ENCODE measurements at regions not wholly inside any gene's neighbourhood (a gene's known extent, or its start where the extent isn't known, plus 50 kb on each side); places are given as distances from the start of the nearest gene placed in this dataset.

- intact Hi-C loops (cut with micrococcal nuclease) = no loop called here
- CTCF ChIA-PET = no interaction called here
- Histone ChIP-seq H3K4me1 (ENCODE audit: control insufficient read depth in 2 of 2, insufficient read depth in 2 of 2, low read length in 2 of 2) (no peaks in the 10 kb centered on the region), H3K4me3 (ENCODE audit: low read length) (no peak overlapping the region), H3K27me3 (ENCODE audit: control insufficient read depth in 2 of 2, insufficient read depth in 2 of 2, low read length in 2 of 2) (no peaks in the 10 kb centered on the region), H3K9me3 (ENCODE audit: control insufficient read depth in 2 of 3, low read length in 3 of 3) (no peaks in the 10 kb centered on the region), H3K36me3 (ENCODE audit: control insufficient read depth in 2 of 3, insufficient read depth in 3 of 3, low read length in 3 of 3) (no peaks in the 10 kb centered on the region), H3K27ac (ENCODE audit: low read depth, low read length) (no peak overlapping the region)
- no peak overlapping the region for H3K27ac Mint-ChIP-seq
- POLR2A ChIA-PET = interaction anchor here (0.9 kb wide), 1 partner anchor 20 kb away, joined by 3 read pairs; no protein-coding TSS in a partner anchor
- H3K27me3 Mint-ChIP-seq = no peaks in the 10 kb centered on the region
- H3K36me3 Mint-ChIP-seq = no peaks in the 10 kb centered on the region
- H3K9me3 Mint-ChIP-seq = peaks cover 0 to 13% (median 2%) of the 10 kb centered on the region in 11 donors
- ATAC-seq (no peak), DNase-seq (no peak)
- H3K4me3 Mint-ChIP-seq = no peak overlapping the region
- H3K4me1 Mint-ChIP-seq = no peaks in the 10 kb centered on the region
Observed at GRCh38 chr7:9217204-9217603, 783.8 kb downstream of the NXPH1 start.

GRCh38 chr7:9226500-9226899 lies 793.1 kb downstream of the NXPH1 start:
- Histone ChIP-seq H3K36me3 (ENCODE audit: control insufficient read depth in 2 of 3, insufficient read depth in 3 of 3, low read length in 3 of 3) (no peaks in the 10 kb centered on the region), H3K27ac (ENCODE audit: low read depth, low read length) (no peak overlapping the region), H3K9me3 (ENCODE audit: control insufficient read depth in 2 of 3, low read length in 3 of 3) (no peaks in the 10 kb centered on the region), H3K27me3 (ENCODE audit: control insufficient read depth in 2 of 2, insufficient read depth in 2 of 2, low read length in 2 of 2) (no peaks in the 10 kb centered on the region), H3K4me3 (ENCODE audit: low read length) (no peak overlapping the region), H3K4me1 (ENCODE audit: control insufficient read depth in 2 of 2, insufficient read depth in 2 of 2, low read length in 2 of 2) (no peaks in the 10 kb centered on the region)
- Mint-ChIP-seq H3K4me1 (no peaks in the 10 kb centered on the region), H3K36me3 (no peaks in the 10 kb centered on the region), H3K27ac (no peak overlapping the region), H3K27me3 (no peaks in the 10 kb centered on the region), H3K9me3 (peaks cover 0 to 8% (median 3%) of the 10 kb centered on the region in 11 donors), H3K4me3 (no peak overlapping the region)
- intact Hi-C loops (cut with micrococcal nuclease) = no loop called here
- no peak for ATAC-seq
- no peak for DNase-seq
- CTCF ChIA-PET = no interaction called here
- POLR2A ChIA-PET = no interaction called here

GRCh38 chr7:9231630-9232121 lies 798.3 kb downstream of the NXPH1 start:
- H3K4me1 Mint-ChIP-seq = no peaks in the 10 kb centered on the region
- no peak overlapping the region for H3K27ac Mint-ChIP-seq
- CTCF ChIA-PET = no interaction called here
- POLR2A ChIA-PET = no interaction called here
- Histone ChIP-seq H3K4me3 (ENCODE audit: low read length) (no peak overlapping the region), H3K4me1 (ENCODE audit: control insufficient read depth in 2 of 2, insufficient read depth in 2 of 2, low read length in 2 of 2) (no peaks in the 10 kb centered on the region), H3K27me3 (ENCODE audit: control insufficient read depth in 2 of 2, insufficient read depth in 2 of 2, low read length in 2 of 2) (no peaks in the 10 kb centered on the region), H3K36me3 (ENCODE audit: control insufficient read depth in 2 of 3, insufficient read depth in 3 of 3, low read length in 3 of 3) (no peaks in the 10 kb centered on the region), H3K27ac (ENCODE audit: low read depth, low read length) (no peak overlapping the region), H3K9me3 (ENCODE audit: control insufficient read depth in 2 of 3, low read length in 3 of 3) (no peaks in the 10 kb centered on the region)
- DNase-seq (no peak), ATAC-seq (no peak)
- H3K36me3 Mint-ChIP-seq = no peaks in the 10 kb centered on the region
- no peak overlapping the region for H3K4me3 Mint-ChIP-seq
- intact Hi-C loops (cut with micrococcal nuclease) = no loop called here
- peaks cover 0 to 16% (median 5%) of the 10 kb centered on the region in 11 donors for H3K9me3 Mint-ChIP-seq
- no peaks in the 10 kb centered on the region for H3K27me3 Mint-ChIP-seq

GRCh38 chr7:9240001-9240400 lies 806.6 kb downstream of the NXPH1 start:
- H3K4me3 ChIP-seq (ENCODE audit: low read length) = no peak overlapping the region
- H3K36me3 ChIP-seq (ENCODE audit: control insufficient read depth in 2 of 3, insufficient read depth in 3 of 3, low read length in 3 of 3) = no peaks in the 10 kb centered on the region
- Mint-ChIP-seq H3K27ac (no peak overlapping the region), H3K4me3 (no peak overlapping the region), H3K9me3 (peaks cover 3 to 33% (median 7%) of the 10 kb centered on the region in 11 donors), H3K27me3 (no peaks in the 10 kb centered on the region), H3K4me1 (no peaks in the 10 kb centered on the region), H3K36me3 (no peaks in the 10 kb centered on the region)
- ATAC-seq (no peak), DNase-seq (no peak)
- ChIA-PET CTCF (no interaction called here), POLR2A (no interaction called here)
- no peaks in the 10 kb centered on the region for H3K27me3 ChIP-seq (ENCODE audit: control insufficient read depth in 2 of 2, insufficient read depth in 2 of 2, low read length in 2 of 2)
- intact Hi-C loops (cut with micrococcal nuclease) = no loop called here
- H3K27ac ChIP-seq (ENCODE audit: low read depth, low read length) = no peak overlapping the region
- H3K4me1 ChIP-seq (ENCODE audit: control insufficient read depth in 2 of 2, insufficient read depth in 2 of 2, low read length in 2 of 2) = no peaks in the 10 kb centered on the region
- no peaks in the 10 kb centered on the region for H3K9me3 ChIP-seq (ENCODE audit: control insufficient read depth in 2 of 3, low read length in 3 of 3)

- no peaks in the 10 kb centered on the region for H3K4me1 Mint-ChIP-seq
- Histone ChIP-seq H3K27me3 (ENCODE audit: control insufficient read depth in 2 of 2, insufficient read depth in 2 of 2, low read length in 2 of 2) (no peaks in the 10 kb centered on the region), H3K9me3 (ENCODE audit: control insufficient read depth in 2 of 3, low read length in 3 of 3) (no peaks in the 10 kb centered on the region), H3K36me3 (ENCODE audit: control insufficient read depth in 2 of 3, insufficient read depth in 3 of 3, low read length in 3 of 3) (no peaks in the 10 kb centered on the region), H3K4me3 (ENCODE audit: low read length) (no peak overlapping the region), H3K27ac (ENCODE audit: low read depth, low read length) (no peak overlapping the region), H3K4me1 (ENCODE audit: control insufficient read depth in 2 of 2, insufficient read depth in 2 of 2, low read length in 2 of 2) (no peaks in the 10 kb centered on the region)
- POLR2A ChIA-PET = no interaction called here
- intact Hi-C loops (cut with micrococcal nuclease) = no loop called here
- CTCF ChIA-PET = no interaction called here
- peaks cover 3 to 23% (median 9%) of the 10 kb centered on the region in 11 donors for H3K9me3 Mint-ChIP-seq
- no peak for ATAC-seq
- DNase-seq = no peak
- H3K27me3 Mint-ChIP-seq = no peaks in the 10 kb centered on the region
- no peak overlapping the region for H3K27ac Mint-ChIP-seq
- H3K4me3 Mint-ChIP-seq = no peak overlapping the region
- H3K36me3 Mint-ChIP-seq = no peaks in the 10 kb centered on the region
Observed at GRCh38 chr7:9241826-9242225, 808.4 kb downstream of the NXPH1 start.

GRCh38 chr7:9242636-9243035 lies 809.2 kb downstream of the NXPH1 start:
- H3K4me3 ChIP-seq (ENCODE audit: low read length) = no peak overlapping the region
- no peak overlapping the region for H3K27ac Mint-ChIP-seq
- no peaks in the 10 kb centered on the region for H3K27me3 ChIP-seq (ENCODE audit: control insufficient read depth in 2 of 2, insufficient read depth in 2 of 2, low read length in 2 of 2)
- H3K27ac ChIP-seq (ENCODE audit: low read depth, low read length) = no peak overlapping the region
- DNase-seq (no peak), ATAC-seq (no peak)
- no peaks in the 10 kb centered on the region for H3K36me3 ChIP-seq (ENCODE audit: control insufficient read depth in 2 of 3, insufficient read depth in 3 of 3, low read length in 3 of 3)
- no peak overlapping the region for H3K4me3 Mint-ChIP-seq
- H3K4me1 ChIP-seq (ENCODE audit: control insufficient read depth in 2 of 2, insufficient read depth in 2 of 2, low read length in 2 of 2) = no peaks in the 10 kb centered on the region
- H3K9me3 ChIP-seq (ENCODE audit: control insufficient read depth in 2 of 3, low read length in 3 of 3) = no peaks in the 10 kb centered on the region
- ChIA-PET POLR2A (no interaction called here), CTCF (no interaction called here)
- no peaks in the 10 kb centered on the region for H3K27me3 Mint-ChIP-seq
- intact Hi-C loops (cut with micrococcal nuclease) = no loop called here
- H3K4me1 Mint-ChIP-seq = no peaks in the 10 kb centered on the region
- peaks cover 3 to 19% (median 9%) of the 10 kb centered on the region in 11 donors for H3K9me3 Mint-ChIP-seq
- H3K36me3 Mint-ChIP-seq = no peaks in the 10 kb centered on the region

- no peak for ATAC-seq
Observed at GRCh38 chr7:9250876-9251275, 817.5 kb downstream of the NXPH1 start.

More at GRCh38 chr7:9250876-9251275, 817.5 kb downstream of the NXPH1 start:
- no peak for DNase-seq
- H3K27ac ChIP-seq (ENCODE audit: low read depth, low read length) = no peak overlapping the region
- no peak overlapping the region for H3K4me3 Mint-ChIP-seq
- H3K27ac Mint-ChIP-seq = no peak overlapping the region
- no peaks in the 10 kb centered on the region for H3K27me3 ChIP-seq (ENCODE audit: control insufficient read depth in 2 of 2, insufficient read depth in 2 of 2, low read length in 2 of 2)
- H3K9me3 Mint-ChIP-seq = peaks cover 5 to 32% (median 17%) of the 10 kb centered on the region in 11 donors
- ChIA-PET POLR2A (no interaction called here), CTCF (no interaction called here)
- no peaks in the 10 kb centered on the region for H3K36me3 Mint-ChIP-seq
- no peaks in the 10 kb centered on the region for H3K27me3 Mint-ChIP-seq
- no peaks in the 10 kb centered on the region for H3K4me1 ChIP-seq (ENCODE audit: control insufficient read depth in 2 of 2, insufficient read depth in 2 of 2, low read length in 2 of 2)
- H3K36me3 ChIP-seq (ENCODE audit: control insufficient read depth in 2 of 3, insufficient read depth in 3 of 3, low read length in 3 of 3) = no peaks in the 10 kb centered on the region
- H3K9me3 ChIP-seq (ENCODE audit: control insufficient read depth in 2 of 3, low read length in 3 of 3) = no peaks in the 10 kb centered on the region
- no peaks in the 10 kb centered on the region for H3K4me1 Mint-ChIP-seq
- intact Hi-C loops (cut with micrococcal nuclease) = no loop called here
- H3K4me3 ChIP-seq (ENCODE audit: low read length) = no peak overlapping the region

Data from naive thymus-derived CD4-positive, alpha-beta T cell (primary cell).